OCI-LY1 (cell line): ENCODE measurements at regions not wholly inside any gene's neighbourhood (a gene's known extent, or its start where the extent isn't known, plus 50 kb on each side); places are given as distances from the start of the nearest gene placed in this dataset.

Experiments used
- H2AFZ ChIP-seq: fragments of 200-600 bp; sonication (generic), shearing (Covaris generic); 2 replicates; pipeline ENCODE4 v1.6.0; 2014; ENCODE audit warnings: antibody characterized with exemption, mild to moderate bottlenecking, low read length
- H3F3A ChIP-seq: fragments of 200-600 bp; sonication (generic), shearing (Covaris generic); 2 replicates; pipeline ENCODE4 v1.6.0; 2014; ENCODE audit warnings: mild to moderate bottlenecking, antibody characterized with exemption, low read length, moderate library complexity; ENCODE audit not compliant: insufficient read depth
- H3K27ac ChIP-seq: fragments of 200-600 bp; sonication (generic); 2 replicates; pipeline ENCODE4 v1.5.1; 2014; ENCODE audit warnings: low read length, mixed run types, mild to moderate bottlenecking, low read depth; ENCODE audit not compliant: poor library complexity, severe bottlenecking
- H3K27me3 ChIP-seq: fragments of 200-600 bp; sonication (generic); 2 replicates; pipeline ENCODE4 v1.6.0; 2014; ENCODE audit warnings: antibody characterized with exemption, mild to moderate bottlenecking, low read length, moderate library complexity; ENCODE audit not compliant: insufficient read depth
- H3K36me3 ChIP-seq: fragments of 200-600 bp; sonication (generic); 2 replicates; pipeline ENCODE4 v1.6.1; 2014; ENCODE audit warnings: mild to moderate bottlenecking, antibody characterized with exemption, low read length, moderate library complexity, mixed read lengths; ENCODE audit not compliant: insufficient read depth
- H3K4me1 ChIP-seq: fragments of 200-600 bp; sonication (generic); 2 replicates; pipeline ENCODE4 v1.5.1; 2014; ENCODE audit warnings: mild to moderate bottlenecking, low read length, moderate library complexity; ENCODE audit not compliant: insufficient read depth, severe bottlenecking
- H3K4me2 ChIP-seq: fragments of 200-600 bp; sonication (generic), shearing (Covaris generic); 2 replicates; pipeline ENCODE4 v1.6.1; 2014; ENCODE audit warnings: low read length
- H3K4me3 ChIP-seq: fragments of 200-600 bp; sonication (generic); 2 replicates; pipeline ENCODE4 v1.5.1; 2014; ENCODE audit warnings: low read length, low read depth, mild to moderate bottlenecking, mixed read lengths; ENCODE audit not compliant: poor library complexity, severe bottlenecking
- H3K79me2 ChIP-seq: fragments of 200-600 bp; shearing (Covaris generic); 2 replicates; pipeline ENCODE4 v1.6.1; 2016; ENCODE audit warnings: mixed run types, low read length, mixed read lengths; ENCODE audit not compliant: insufficient read depth
- H3K9ac ChIP-seq: fragments of 200-600 bp; sonication (generic), shearing (Covaris generic); 2 replicates; pipeline ENCODE4 v1.6.1; 2014; ENCODE audit warnings: mild to moderate bottlenecking, low read length, mixed read lengths
- H3K9me2 ChIP-seq: fragments of 200-600 bp; sonication (generic), shearing (Covaris generic); 2 replicates; pipeline ENCODE4 v1.6.1; 2014; ENCODE audit warnings: low read depth, mild to moderate bottlenecking, low read length, mixed read lengths
- H3K9me3 ChIP-seq: fragments of 200-600 bp; shearing (Covaris generic); 2 replicates; pipeline ENCODE4 v1.6.1; 2014; ENCODE audit warnings: low read length, mixed read lengths
- H4K20me1 ChIP-seq: fragments of 200-600 bp; sonication (generic), shearing (Covaris generic); 2 replicates; pipeline ENCODE4 v1.6.0; 2016; ENCODE audit warnings: mild to moderate bottlenecking, low read length; ENCODE audit not compliant: insufficient read depth
- CTCF ChIP-seq: fragments of 200-600 bp; sonication (generic), shearing (Covaris generic); IDR thresholded peaks from 2 replicates; pipeline ENCODE4 v1.5.1; 2017; ENCODE audit warnings: mild to moderate bottlenecking, antibody characterized with exemption, low read length, moderate library complexity, mixed read lengths
- EZH2 ChIP-seq: fragments of 200-600 bp; sonication (generic), shearing (Covaris generic); IDR thresholded peaks from 2 replicates; pipeline ENCODE4 v1.8.0; 2017; ENCODE audit warnings: borderline replicate concordance, mixed run types, mild to moderate bottlenecking, antibody characterized with exemption, low read length, moderate library complexity, mixed read lengths

DNA sequence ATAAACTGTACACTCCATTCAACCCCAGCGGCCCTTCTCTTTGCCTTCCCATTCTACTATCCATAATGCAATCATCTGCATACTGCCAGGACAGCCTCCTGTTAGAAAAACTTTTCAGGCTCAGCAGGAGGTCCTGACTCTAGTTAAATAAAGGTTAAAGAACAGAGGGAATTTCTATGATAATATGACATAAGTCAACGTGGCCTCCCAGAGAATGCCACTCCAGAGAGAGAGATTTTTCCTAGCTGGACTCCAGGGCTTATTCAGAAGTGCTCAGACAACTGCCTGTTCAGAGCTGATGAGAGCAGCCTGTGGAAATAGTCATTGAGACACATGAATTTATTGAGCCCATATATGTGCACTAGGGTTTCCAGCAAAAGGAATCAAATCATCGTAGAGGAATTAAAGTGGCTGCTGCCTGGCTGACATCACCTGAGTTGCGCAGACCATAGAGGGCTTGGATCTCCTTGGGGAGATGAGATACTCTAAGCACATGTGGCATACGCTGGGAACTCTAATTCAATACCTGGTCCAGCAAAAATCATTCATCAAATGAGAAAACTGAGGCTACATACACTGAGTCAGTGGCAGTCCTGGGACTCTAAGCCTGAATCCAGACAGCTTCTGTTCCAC lies 736.2 kb downstream of the PTPRU start:
- H3K27ac ChIP-seq, result no peak overlapping the region
- no peaks in the 10 kb centered on the region for H3K4me1 ChIP-seq
- H3K9ac ChIP-seq, result no peak overlapping the region
- H3K9me3 ChIP-seq, result no peaks in the 10 kb centered on the region
- H3K9me2 ChIP-seq, result no peaks in the 10 kb centered on the region
- TF ChIP-seq EZH2 (no peak), CTCF (no peak)
- H3F3A ChIP-seq, result no peaks in the 10 kb centered on the region
- no peaks in the 10 kb centered on the region for H3K36me3 ChIP-seq
- no peak overlapping the region for H3K4me2 ChIP-seq
- no peaks in the 10 kb centered on the region for H3K27me3 ChIP-seq
- H4K20me1 ChIP-seq, result no peaks in the 10 kb centered on the region
- H3K79me2 ChIP-seq, result no peaks in the 10 kb centered on the region
- H2AFZ ChIP-seq, result no peak overlapping the region
- no peak overlapping the region for H3K4me3 ChIP-seq

DNA sequence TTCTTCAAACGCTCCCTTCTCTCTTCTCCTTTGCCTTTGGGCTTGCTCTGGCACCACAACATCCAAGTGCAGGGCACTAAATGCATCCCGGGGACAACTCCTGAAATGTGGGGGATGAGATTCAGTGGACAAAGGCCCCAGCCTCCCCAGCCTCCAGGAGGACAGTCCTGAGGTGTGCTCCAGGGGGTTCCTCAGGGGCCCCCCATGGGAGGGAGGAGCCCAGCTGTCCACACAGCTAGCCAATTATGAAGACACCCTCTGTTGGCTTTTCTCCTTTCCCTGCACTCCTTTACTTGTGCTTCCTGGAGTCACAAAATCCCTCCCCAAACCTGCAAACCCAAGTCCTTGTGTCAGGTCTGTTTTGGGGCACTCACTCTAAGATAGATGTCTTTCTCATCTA lies 735.4 kb downstream of the PTPRU start:
- Histone ChIP-seq H3K36me3 (no peaks in the 10 kb centered on the region), H3K9me2 (no peaks in the 10 kb centered on the region), H3K27ac (no peak overlapping the region), H3K4me2 (no peak overlapping the region), H3K4me1 (no peaks in the 10 kb centered on the region), H3K9ac (no peak overlapping the region), H4K20me1 (no peaks in the 10 kb centered on the region), H3K79me2 (no peaks in the 10 kb centered on the region), H3K9me3 (no peaks in the 10 kb centered on the region), H3K4me3 (no peak overlapping the region), H2AFZ (no peak overlapping the region), H3F3A (no peaks in the 10 kb centered on the region), H3K27me3 (no peaks in the 10 kb centered on the region)
- no peak for TF ChIP-seq CTCF
- TF ChIP-seq EZH2, result no peak

DNA sequence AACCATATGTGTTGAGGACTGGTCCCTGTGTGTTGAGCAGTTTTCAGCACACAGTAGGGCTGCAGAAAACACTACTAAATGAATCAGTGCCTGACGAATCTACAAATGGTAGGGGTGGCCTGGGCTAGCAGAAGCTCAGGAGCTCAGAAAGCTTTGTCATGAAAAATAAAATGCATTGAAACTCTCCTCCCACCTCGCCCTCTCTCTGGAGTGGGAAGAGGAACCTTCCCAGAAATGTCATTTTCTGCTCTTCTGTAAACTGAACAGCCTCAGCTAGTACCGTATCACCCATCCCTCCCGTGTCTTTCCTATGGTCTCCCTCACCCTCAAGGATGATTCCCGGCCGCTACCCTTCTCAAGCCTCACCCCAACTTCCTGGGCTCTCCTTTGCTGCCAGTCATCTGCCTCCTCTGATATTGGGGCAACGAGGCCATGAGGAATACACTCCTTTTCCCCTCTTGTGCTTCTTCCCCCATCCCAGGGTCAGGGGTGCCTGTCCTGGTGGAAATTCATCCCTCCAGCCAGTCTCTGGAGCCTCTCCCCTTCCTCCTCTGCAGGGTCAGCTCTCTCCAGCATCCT lies 734.5 kb downstream of the PTPRU start:
- Histone ChIP-seq H3K9ac (no peak overlapping the region), H3K4me1 (no peaks in the 10 kb centered on the region), H3K4me3 (no peak overlapping the region), H3K4me2 (no peak overlapping the region), H3K27ac (no peak overlapping the region), H3K9me3 (no peaks in the 10 kb centered on the region), H2AFZ (no peak overlapping the region), H3F3A (no peaks in the 10 kb centered on the region), H3K27me3 (no peaks in the 10 kb centered on the region), H4K20me1 (no peaks in the 10 kb centered on the region), H3K9me2 (no peaks in the 10 kb centered on the region), H3K36me3 (no peaks in the 10 kb centered on the region), H3K79me2 (no peaks in the 10 kb centered on the region)
- TF ChIP-seq CTCF, result no peak
- TF ChIP-seq EZH2, result no peak
